ENCODE measurements at regions not wholly inside any gene's neighbourhood (a gene's known extent, or its start where the extent isn't known, plus 50 kb on each side); places are given as distances from the start of the nearest gene placed in this dataset.

- TF ChIP-seq, protein P1, sequence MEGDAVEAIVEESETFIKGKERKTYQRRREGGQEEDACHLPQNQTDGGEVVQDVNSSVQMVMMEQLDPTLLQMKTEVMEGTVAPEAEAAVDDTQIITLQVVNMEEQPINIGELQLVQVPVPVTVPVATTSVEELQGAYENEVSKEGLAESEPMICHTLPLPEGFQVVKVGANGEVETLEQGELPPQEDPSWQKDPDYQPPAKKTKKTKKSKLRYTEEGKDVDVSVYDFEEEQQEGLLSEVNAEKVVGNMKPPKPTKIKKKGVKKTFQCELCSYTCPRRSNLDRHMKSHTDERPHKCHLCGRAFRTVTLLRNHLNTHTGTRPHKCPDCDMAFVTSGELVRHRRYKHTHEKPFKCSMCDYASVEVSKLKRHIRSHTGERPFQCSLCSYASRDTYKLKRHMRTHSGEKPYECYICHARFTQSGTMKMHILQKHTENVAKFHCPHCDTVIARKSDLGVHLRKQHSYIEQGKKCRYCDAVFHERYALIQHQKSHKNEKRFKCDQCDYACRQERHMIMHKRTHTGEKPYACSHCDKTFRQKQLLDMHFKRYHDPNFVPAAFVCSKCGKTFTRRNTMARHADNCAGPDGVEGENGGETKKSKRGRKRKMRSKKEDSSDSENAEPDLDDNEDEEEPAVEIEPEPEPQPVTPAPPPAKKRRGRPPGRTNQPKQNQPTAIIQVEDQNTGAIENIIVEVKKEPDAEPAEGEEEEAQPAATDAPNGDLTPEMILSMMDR (IDR thresholded peaks at IDR 0.05; ENCODE audit: insufficient read depth, low read length, poor library complexity, severe bottlenecking) = no peak
Measured at GRCh38 chr2:118599141-118599540, 248.3 kb downstream of the EN1 start.

DNA sequence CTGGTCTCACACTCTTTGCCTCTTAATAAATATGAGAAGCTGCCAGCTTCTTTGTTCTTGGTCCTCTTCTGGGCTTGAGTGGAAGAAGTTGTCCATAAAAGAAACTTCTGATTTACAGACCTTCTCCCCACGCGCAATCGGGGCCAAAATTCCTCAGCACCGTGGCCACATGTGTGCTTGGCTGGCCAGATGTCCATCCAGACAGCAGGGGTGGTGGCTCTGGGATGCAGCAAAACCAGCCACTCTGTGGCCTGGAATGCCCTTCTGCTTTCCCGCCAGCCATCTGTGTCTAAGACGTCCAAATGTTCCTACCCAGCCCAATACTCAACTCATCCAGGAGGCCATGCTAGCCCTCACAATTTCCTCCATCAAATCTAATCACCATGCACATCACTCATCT is 250.8 kb downstream of the EN1 start:
- H3K36me3 ChIP-seq (ENCODE audit: control insufficient read depth, insufficient read depth, low read length) = no peaks in the 10 kb centered on the region
- TF ChIP-seq, protein P1 (IDR thresholded peaks at IDR 0.05; ENCODE audit: insufficient read depth, low read length, poor library complexity, severe bottlenecking) = no peak
- no peak for DNase-seq (ENCODE audit: extremely low read depth, insufficient read length)
- H3K27me3 ChIP-seq (replicated peaks; ENCODE audit: control insufficient read depth, insufficient read depth, low read length) = no peaks in the 10 kb centered on the region; the same call in 1 of the 2 replicates
- H3K4me3 ChIP-seq (replicated peaks; ENCODE audit: low read depth, low read length) = no peak overlapping the region

More at GRCh38 chr2:118599141-118599540, 248.3 kb downstream of the EN1 start:
- H3K36me3 ChIP-seq (ENCODE audit: control insufficient read depth, insufficient read depth, low read length) = no peaks in the 10 kb centered on the region
- no peaks in the 10 kb centered on the region for H3K27me3 ChIP-seq (replicated peaks; ENCODE audit: control insufficient read depth, insufficient read depth, low read length)
- no peak for DNase-seq (ENCODE audit: extremely low read depth, insufficient read length)
- no peak overlapping the region for H3K4me3 ChIP-seq (replicated peaks; ENCODE audit: low read depth, low read length)

DNA sequence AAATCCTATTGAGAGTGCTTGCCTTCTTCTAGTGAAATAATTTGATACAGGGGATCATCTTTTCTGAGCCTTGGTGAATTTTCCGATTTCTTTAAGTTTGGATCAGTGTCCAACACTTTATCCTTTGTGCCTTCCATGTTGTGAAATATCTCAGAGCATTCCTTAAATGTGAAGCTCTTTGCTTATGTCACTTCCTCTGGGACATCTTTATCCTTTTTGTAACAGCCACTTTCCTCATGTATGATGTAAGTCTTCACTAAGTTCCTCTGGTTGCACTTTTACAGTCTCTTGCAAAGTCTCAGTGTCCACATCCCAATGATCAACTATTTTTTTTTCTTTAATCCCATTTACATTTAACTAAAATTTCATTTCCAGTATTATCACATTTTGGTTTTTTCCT is 254.2 kb downstream of the EN1 start:
- TF ChIP-seq, protein P1 (IDR thresholded peaks at IDR 0.05; ENCODE audit: insufficient read depth, low read length, poor library complexity, severe bottlenecking) = no peak
- DNase-seq (ENCODE audit: extremely low read depth, insufficient read length) = no peak
- H3K4me3 ChIP-seq (replicated peaks; ENCODE audit: low read depth, low read length) = no peak overlapping the region
- H3K27me3 ChIP-seq (replicated peaks; ENCODE audit: control insufficient read depth, insufficient read depth, low read length) = no peaks in the 10 kb centered on the region; the same call in none of the 2 replicates
- no peaks in the 10 kb centered on the region for H3K36me3 ChIP-seq (ENCODE audit: control insufficient read depth, insufficient read depth, low read length)

GRCh38 chr2:118591223-118591622 is 256.2 kb downstream of the EN1 start:
- no peak for DNase-seq (ENCODE audit: extremely low read depth, insufficient read length)
- Histone ChIP-seq H3K27me3 (replicated peaks; ENCODE audit: control insufficient read depth, insufficient read depth, low read length) (no peaks in the 10 kb centered on the region; the same call in none of the 2 replicates), H3K36me3 (ENCODE audit: control insufficient read depth, insufficient read depth, low read length) (no peaks in the 10 kb centered on the region), H3K4me3 (replicated peaks; ENCODE audit: low read depth, low read length) (no peak overlapping the region)
- TF ChIP-seq, protein P1 (IDR thresholded peaks at IDR 0.05; ENCODE audit: insufficient read depth, low read length, poor library complexity, severe bottlenecking) = no peak

GRCh38 chr2:118589721-118590120 is 257.7 kb downstream of the EN1 start:
- TF ChIP-seq, protein P1 (IDR thresholded peaks at IDR 0.05; ENCODE audit: insufficient read depth, low read length, poor library complexity, severe bottlenecking) = no peak
- H3K4me3 ChIP-seq (replicated peaks; ENCODE audit: low read depth, low read length) = no peak overlapping the region
- DNase-seq (ENCODE audit: extremely low read depth, insufficient read length) = no peak
- H3K27me3 ChIP-seq (replicated peaks; ENCODE audit: control insufficient read depth, insufficient read depth, low read length) = no peaks in the 10 kb centered on the region; the same call in none of the 2 replicates
- no peaks in the 10 kb centered on the region for H3K36me3 ChIP-seq (ENCODE audit: control insufficient read depth, insufficient read depth, low read length)

GRCh38 chr2:118588850-118589249 is 258.6 kb downstream of the EN1 start:
- no peak for DNase-seq (ENCODE audit: extremely low read depth, insufficient read length)
- no peak overlapping the region for H3K4me3 ChIP-seq (replicated peaks; ENCODE audit: low read depth, low read length)
- no peaks in the 10 kb centered on the region; the same call in none of the 2 replicates for H3K27me3 ChIP-seq (replicated peaks; ENCODE audit: control insufficient read depth, insufficient read depth, low read length)
- no peaks in the 10 kb centered on the region for H3K36me3 ChIP-seq (ENCODE audit: control insufficient read depth, insufficient read depth, low read length)
- TF ChIP-seq, protein P1 (IDR thresholded peaks at IDR 0.05; ENCODE audit: insufficient read depth, low read length, poor library complexity, severe bottlenecking) = no peak
